ENCODE measurements at regions not wholly inside any gene's neighbourhood (a gene's known extent, or its start where the extent isn't known, plus 50 kb on each side); places are given as distances from the start of the nearest gene placed in this dataset.

DNA sequence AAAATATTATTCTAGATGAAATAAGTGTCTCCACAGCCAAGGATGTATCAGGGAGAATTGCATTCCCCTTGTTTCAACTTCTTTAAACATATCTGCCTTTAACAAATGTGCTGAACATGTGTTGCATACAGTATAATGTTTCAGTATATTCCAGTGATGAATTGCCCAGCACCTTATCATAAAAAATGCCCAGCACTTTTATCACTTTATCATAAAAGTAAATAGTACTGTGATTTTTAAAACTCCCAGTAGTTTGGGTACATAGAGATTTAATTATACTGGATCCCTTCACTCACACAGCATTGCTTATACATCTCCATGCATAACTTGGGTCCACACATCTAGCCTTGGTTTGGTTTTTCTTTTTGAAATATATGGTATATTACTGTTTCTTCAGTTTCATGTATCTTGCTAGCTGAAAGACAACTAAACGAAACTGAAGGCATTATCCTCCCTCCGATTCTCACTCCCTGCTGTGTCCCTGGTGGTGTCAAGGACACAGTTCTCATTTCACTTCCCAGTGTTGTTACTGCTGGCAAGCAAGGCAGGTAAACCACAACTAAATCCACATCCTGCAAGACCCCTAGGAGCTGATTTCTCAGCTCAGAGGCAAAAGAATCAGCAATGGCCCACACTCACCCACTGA lies 118.2 kb upstream of the SLC44A3 start:
- H3K9me3 ChIP-seq (replicated peaks; ENCODE audit: low read length) = no peaks in the 10 kb centered on the region
- no peak overlapping the region for H3K4me3 ChIP-seq (ENCODE audit: low read length)
- no peak overlapping the region for H3K4me2 ChIP-seq (ENCODE audit: low read length)
- no peaks in the 10 kb centered on the region for H3K36me3 ChIP-seq (ENCODE audit: insufficient read depth, low read length)
- no peak overlapping the region for H3K9ac ChIP-seq (ENCODE audit: low read depth, low read length)
- H3K4me1 ChIP-seq (ENCODE audit: control insufficient read depth, insufficient read depth, low read length) = peaks cover 32% of the 10 kb centered on the region
- no peaks in the 10 kb centered on the region for H3K27me3 ChIP-seq (ENCODE audit: control insufficient read depth, insufficient read depth, low read length)

DNA sequence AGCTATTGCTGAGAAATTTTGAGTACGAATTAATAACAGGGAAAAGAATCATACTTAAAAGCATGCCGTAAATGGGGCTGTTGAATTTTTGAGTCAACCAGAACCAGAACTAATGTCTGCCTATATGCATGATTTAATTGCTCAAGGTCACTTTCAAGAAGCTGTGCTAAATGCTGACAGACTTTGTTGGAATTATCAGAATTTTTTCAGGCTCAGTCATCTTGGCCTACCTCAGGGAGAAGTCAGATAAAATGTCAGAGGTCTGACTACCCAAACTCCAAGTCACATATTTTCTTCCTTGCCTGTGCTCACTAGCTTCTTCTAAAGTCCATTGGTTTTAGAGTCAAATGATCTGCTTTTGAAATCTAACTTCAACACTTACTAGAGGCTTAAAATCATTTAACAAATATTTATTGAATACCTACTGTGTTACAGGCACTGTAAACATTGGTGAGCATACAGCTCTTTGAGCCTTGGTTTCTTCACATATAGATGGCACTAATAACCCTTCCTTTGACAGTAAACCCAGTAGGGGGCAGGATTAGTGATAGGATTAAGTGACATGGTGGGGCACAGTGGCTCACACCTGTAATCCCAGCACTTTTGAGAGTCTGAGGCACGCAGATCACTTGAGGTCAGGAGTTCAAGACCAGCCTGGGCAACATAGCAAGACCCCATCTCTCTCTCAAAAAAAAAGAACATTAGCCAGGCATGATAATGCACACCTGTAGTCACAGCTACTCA lies 121.2 kb upstream of the SLC44A3 start:
- Histone ChIP-seq H3K36me3 (ENCODE audit: insufficient read depth, low read length) (no peaks in the 10 kb centered on the region), H3K4me1 (ENCODE audit: control insufficient read depth, insufficient read depth, low read length) (peaks cover 16% of the 10 kb centered on the region), H3K27me3 (ENCODE audit: control insufficient read depth, insufficient read depth, low read length) (no peaks in the 10 kb centered on the region), H3K4me3 (ENCODE audit: low read length) (no peak overlapping the region), H3K4me2 (ENCODE audit: low read length) (peak overlapping the region; percentile 17), H3K9me3 (replicated peaks; ENCODE audit: low read length) (no peaks in the 10 kb centered on the region), H3K9ac (ENCODE audit: low read depth, low read length) (peak overlapping the region; percentile 1)

DNA sequence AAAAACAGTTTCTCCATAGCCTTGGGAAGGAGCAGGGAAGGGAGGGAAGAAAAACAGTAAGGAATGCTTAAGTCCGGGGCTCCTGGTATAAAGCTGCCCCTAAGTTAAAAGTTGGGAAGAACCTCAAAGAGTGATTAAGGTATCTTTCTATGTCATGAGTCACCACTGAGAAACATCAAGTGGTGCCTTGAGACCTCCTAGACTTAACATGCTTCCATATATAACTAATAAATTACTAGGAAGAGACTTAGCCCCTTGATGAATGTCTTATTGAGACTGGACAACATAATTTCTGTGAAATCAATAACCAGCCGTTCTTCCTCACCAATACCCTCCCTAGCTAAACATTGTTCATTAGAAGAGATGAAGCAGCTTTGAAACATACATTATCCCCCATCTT lies 121.8 kb upstream of the SLC44A3 start:
- no peak overlapping the region for H3K4me3 ChIP-seq (ENCODE audit: low read length)
- no peaks in the 10 kb centered on the region for H3K27me3 ChIP-seq (ENCODE audit: control insufficient read depth, insufficient read depth, low read length)
- peak overlapping the region; percentile 17 for H3K4me2 ChIP-seq (ENCODE audit: low read length)
- H3K9me3 ChIP-seq (replicated peaks; ENCODE audit: low read length) = no peaks in the 10 kb centered on the region
- H3K9ac ChIP-seq (ENCODE audit: low read depth, low read length) = peak overlapping the region; percentile 1
- peaks cover 16% of the 10 kb centered on the region for H3K4me1 ChIP-seq (ENCODE audit: control insufficient read depth, insufficient read depth, low read length)
- no peaks in the 10 kb centered on the region for H3K36me3 ChIP-seq (ENCODE audit: insufficient read depth, low read length)

DNA sequence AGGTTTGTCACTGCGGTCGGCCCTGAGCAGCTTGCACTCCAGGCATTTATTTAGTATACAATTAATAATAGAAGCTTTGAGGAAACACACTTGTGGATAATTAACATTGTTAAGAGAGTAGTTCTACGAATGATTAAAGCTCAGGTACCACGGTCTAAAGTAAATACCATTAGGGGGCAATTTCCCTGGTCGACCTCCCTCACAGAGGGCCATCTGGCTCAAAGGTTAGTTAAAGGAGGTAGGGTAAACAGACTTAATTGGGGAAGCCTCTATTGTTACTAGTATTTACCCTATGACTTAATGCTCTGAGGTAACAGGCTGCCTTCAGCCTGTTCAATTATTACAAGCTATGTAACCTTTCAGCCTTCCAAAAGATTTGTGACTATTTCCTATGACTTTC lies 122.3 kb upstream of the SLC44A3 start:
- H3K4me2 ChIP-seq (ENCODE audit: low read length) = peak overlapping the region; percentile 17
- no peak overlapping the region for H3K9ac ChIP-seq (ENCODE audit: low read depth, low read length)
- peaks cover 16% of the 10 kb centered on the region for H3K4me1 ChIP-seq (ENCODE audit: control insufficient read depth, insufficient read depth, low read length)
- no peak overlapping the region for H3K4me3 ChIP-seq (ENCODE audit: low read length)
- H3K9me3 ChIP-seq (replicated peaks; ENCODE audit: low read length) = no peaks in the 10 kb centered on the region
- H3K27me3 ChIP-seq (ENCODE audit: control insufficient read depth, insufficient read depth, low read length) = no peaks in the 10 kb centered on the region
- no peaks in the 10 kb centered on the region for H3K36me3 ChIP-seq (ENCODE audit: insufficient read depth, low read length)

DNA sequence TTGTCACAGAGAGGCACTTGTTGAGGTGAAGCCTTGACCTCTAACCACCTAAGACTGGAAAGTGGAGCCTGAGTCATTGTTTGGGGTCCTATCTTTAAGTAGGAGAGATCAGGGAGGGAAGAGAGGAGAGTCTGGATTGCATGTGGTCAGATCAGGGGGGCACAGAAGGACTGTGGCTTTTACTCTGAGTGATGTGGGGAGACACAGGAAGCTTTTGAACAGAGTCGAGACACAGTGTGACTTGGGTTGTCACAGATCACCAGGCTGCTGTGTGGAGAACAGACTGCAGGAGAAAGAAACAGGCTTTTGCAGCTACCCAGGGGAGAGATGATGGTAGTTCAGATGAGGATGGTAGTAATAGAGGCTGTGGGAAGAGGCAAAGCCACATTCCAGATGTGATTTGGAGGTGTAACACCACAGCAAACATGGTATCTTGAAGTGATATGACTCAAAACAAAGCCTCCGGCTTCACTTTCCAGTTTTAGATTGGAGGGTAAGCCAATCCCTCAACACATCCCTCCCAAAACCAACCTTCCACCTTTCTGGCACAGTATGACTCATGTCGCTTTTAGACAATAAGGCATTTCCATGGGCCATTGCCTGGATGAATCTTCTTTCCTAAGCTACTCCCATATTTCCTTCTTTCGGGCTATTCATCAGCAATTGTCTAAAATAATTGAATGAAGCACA lies 125.8 kb upstream of the SLC44A3 start:
- Histone ChIP-seq H3K9me3 (replicated peaks; ENCODE audit: low read length) (no peaks in the 10 kb centered on the region), H3K4me3 (ENCODE audit: low read length) (no peak overlapping the region), H3K36me3 (ENCODE audit: insufficient read depth, low read length) (no peaks in the 10 kb centered on the region), H3K27me3 (ENCODE audit: control insufficient read depth, insufficient read depth, low read length) (no peaks in the 10 kb centered on the region), H3K4me1 (ENCODE audit: control insufficient read depth, insufficient read depth, low read length) (peaks cover 25% of the 10 kb centered on the region), H3K4me2 (ENCODE audit: low read length) (no peak overlapping the region), H3K9ac (ENCODE audit: low read depth, low read length) (no peak overlapping the region)

DNA sequence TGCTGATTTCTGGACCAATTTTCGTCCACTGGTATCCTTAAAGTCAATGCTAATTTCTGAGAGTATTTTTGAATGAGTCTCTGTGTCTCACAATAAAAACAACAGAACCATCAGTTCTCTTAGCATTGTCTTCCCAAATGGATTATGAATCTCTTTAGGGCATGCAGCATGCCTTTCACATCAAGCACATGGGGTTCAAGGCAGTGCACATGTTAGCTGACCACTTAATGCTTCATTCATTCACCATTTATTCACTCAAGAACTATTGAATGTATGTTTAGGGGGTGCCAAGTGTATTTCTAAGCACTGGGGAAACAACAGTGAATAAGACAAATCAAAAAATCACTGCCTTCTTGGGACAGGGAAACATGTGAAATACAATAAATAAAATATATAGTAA lies 126.7 kb upstream of the SLC44A3 start:
- no peaks in the 10 kb centered on the region for H3K36me3 ChIP-seq (ENCODE audit: insufficient read depth, low read length)
- H3K4me1 ChIP-seq (ENCODE audit: control insufficient read depth, insufficient read depth, low read length) = peaks cover 19% of the 10 kb centered on the region
- no peaks in the 10 kb centered on the region for H3K9me3 ChIP-seq (replicated peaks; ENCODE audit: low read length)
- no peak overlapping the region for H3K4me3 ChIP-seq (ENCODE audit: low read length)
- H3K9ac ChIP-seq (ENCODE audit: low read depth, low read length) = no peak overlapping the region
- H3K4me2 ChIP-seq (ENCODE audit: low read length) = no peak overlapping the region
- H3K27me3 ChIP-seq (ENCODE audit: control insufficient read depth, insufficient read depth, low read length) = no peaks in the 10 kb centered on the region

DNA sequence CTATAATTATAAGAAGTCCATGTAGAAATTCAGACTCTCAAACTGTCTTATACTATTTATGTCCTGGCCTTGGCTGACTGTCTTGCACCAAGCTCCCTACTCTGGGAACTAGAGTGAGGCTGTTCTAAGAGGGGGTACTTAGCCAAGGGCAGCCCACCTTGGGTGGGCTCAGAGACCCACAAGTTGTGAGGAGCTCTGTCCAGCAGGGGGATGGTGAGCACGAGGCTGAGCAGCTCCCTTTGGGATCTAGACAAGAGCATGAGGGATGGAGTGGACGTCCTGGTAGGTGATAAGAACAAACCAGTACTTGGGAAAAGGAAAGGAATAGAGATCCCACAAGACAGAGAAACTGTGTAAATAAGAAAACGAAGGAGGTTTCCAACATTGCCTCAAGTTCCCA lies 127.1 kb upstream of the SLC44A3 start:
- H3K4me1 ChIP-seq (ENCODE audit: control insufficient read depth, insufficient read depth, low read length) = peaks cover 15% of the 10 kb centered on the region
- H3K9me3 ChIP-seq (replicated peaks; ENCODE audit: low read length) = no peaks in the 10 kb centered on the region

DNA sequence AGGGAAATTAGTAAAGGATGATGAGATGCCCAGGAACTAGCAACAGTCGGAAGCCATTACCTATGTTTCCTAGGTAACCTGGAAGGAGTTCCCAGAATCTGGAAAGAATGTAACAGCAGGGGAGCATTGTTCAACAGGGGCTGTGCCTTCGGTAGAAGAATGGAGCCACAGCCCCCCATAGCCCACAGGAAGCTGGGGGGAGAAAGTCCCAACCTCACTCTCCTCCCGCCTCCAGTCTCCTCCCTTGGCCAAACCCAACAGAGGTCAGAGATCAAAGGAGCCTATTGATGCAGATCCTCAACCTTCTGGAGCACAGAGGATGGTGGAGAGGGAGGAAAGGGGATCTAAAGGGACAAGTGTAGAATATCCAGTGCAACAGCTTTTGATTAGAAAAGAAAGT lies 131.5 kb upstream of the SLC44A3 start:
- Histone ChIP-seq H3K36me3 (ENCODE audit: insufficient read depth, low read length) (no peaks in the 10 kb centered on the region), H3K4me1 (ENCODE audit: control insufficient read depth, insufficient read depth, low read length) (peaks cover 12% of the 10 kb centered on the region), H3K9me3 (replicated peaks; ENCODE audit: low read length) (no peaks in the 10 kb centered on the region), H3K4me3 (ENCODE audit: low read length) (no peak overlapping the region), H3K27me3 (ENCODE audit: control insufficient read depth, insufficient read depth, low read length) (peaks cover 2% of the 10 kb centered on the region), H3K4me2 (ENCODE audit: low read length) (no peak overlapping the region), H3K9ac (ENCODE audit: low read depth, low read length) (no peak overlapping the region)

More for the DNA sequence above, 127.1 kb upstream of the SLC44A3 start:
- Histone ChIP-seq H3K27me3 (ENCODE audit: control insufficient read depth, insufficient read depth, low read length) (no peaks in the 10 kb centered on the region), H3K4me3 (ENCODE audit: low read length) (no peak overlapping the region), H3K4me2 (ENCODE audit: low read length) (no peak overlapping the region), H3K36me3 (ENCODE audit: insufficient read depth, low read length) (no peaks in the 10 kb centered on the region), H3K9ac (ENCODE audit: low read depth, low read length) (no peak overlapping the region)

DNA sequence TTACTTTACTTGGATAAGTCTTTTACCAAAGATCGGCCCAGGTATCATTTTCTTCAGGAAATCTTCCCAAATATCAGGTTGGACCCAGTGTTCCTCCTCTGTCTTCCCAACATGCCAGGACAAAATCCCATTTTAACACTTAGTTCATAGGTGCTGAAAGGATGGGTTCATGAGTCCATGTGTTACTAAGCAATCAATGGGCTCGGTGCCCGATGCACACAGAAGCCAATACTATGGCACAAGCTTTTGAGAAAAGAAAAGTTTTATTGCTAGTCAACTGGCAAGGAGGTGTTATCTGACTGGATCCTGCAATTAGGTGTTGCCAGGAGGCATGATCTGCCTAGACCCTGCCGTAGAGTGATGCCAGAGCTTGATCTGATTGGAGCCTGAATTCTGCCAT lies 133.3 kb upstream of the SLC44A3 start:
- H3K36me3 ChIP-seq (ENCODE audit: insufficient read depth, low read length) = no peaks in the 10 kb centered on the region
- no peak overlapping the region for H3K4me3 ChIP-seq (ENCODE audit: low read length)
- H3K9ac ChIP-seq (ENCODE audit: low read depth, low read length) = no peak overlapping the region
- no peaks in the 10 kb centered on the region for H3K9me3 ChIP-seq (replicated peaks; ENCODE audit: low read length)
- no peak overlapping the region for H3K4me2 ChIP-seq (ENCODE audit: low read length)
- H3K27me3 ChIP-seq (ENCODE audit: control insufficient read depth, insufficient read depth, low read length) = peaks cover 2% of the 10 kb centered on the region
- H3K4me1 ChIP-seq (ENCODE audit: control insufficient read depth, insufficient read depth, low read length) = peaks cover 12% of the 10 kb centered on the region

DNA sequence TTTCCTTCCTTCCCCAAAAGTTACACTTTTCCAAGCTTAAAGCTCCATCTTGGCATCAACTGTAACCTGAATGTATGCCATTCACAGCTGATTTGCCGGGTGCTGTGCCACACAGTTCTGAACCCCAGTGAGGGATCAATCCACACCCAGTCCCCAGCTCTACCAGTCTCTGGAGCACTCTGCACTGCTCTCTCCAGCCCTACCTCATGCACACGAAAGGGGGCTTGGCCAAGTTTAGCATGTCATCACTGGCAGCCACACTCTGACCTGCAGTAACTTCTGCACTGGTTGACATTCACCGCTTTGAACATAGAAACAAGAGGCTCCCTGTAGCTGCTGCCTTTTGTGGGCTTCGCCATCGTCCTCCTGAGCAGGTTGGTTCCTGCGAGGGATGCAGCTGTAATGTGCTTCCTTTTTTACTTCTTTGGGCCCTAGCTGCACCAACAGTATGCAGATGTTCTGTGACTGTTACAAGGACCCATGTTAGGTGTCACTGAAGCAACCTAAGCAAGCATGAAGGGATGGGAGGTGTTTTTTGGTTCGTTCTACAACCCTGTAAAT lies 135.4 kb upstream of the SLC44A3 start:
- Histone ChIP-seq H3K4me3 (ENCODE audit: low read length) (no peak overlapping the region), H3K36me3 (ENCODE audit: insufficient read depth, low read length) (no peaks in the 10 kb centered on the region), H3K27me3 (ENCODE audit: control insufficient read depth, insufficient read depth, low read length) (peaks cover 2% of the 10 kb centered on the region), H3K4me1 (ENCODE audit: control insufficient read depth, insufficient read depth, low read length) (peaks cover 4% of the 10 kb centered on the region), H3K9me3 (replicated peaks; ENCODE audit: low read length) (no peaks in the 10 kb centered on the region), H3K9ac (ENCODE audit: low read depth, low read length) (no peak overlapping the region), H3K4me2 (ENCODE audit: low read length) (no peak overlapping the region)

DNA sequence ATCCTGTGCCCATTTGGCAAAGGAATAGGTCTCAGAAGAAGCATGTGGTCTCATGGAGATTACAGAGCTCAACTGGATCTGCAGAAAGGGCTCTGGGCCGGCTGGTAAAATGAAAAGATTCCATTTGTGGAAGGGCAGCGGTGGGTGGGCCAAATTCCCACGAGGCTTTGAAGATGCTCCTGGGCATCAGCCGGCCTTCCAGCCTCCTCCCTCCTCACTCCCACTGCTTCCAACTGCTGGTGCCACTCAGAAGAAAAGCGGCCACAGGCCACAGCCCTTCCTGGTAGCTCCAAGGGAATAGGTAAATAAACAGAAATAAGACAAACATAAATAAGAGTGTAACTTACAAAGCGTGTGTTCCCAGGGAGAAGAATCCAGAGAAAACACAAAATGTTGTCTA lies 136.3 kb upstream of the SLC44A3 start:
- Histone ChIP-seq H3K9ac (ENCODE audit: low read depth, low read length) (no peak overlapping the region), H3K36me3 (ENCODE audit: insufficient read depth, low read length) (no peaks in the 10 kb centered on the region), H3K4me3 (ENCODE audit: low read length) (no peak overlapping the region), H3K4me1 (ENCODE audit: control insufficient read depth, insufficient read depth, low read length) (peaks cover under 1% of the 10 kb centered on the region), H3K27me3 (ENCODE audit: control insufficient read depth, insufficient read depth, low read length) (peaks cover 2% of the 10 kb centered on the region), H3K9me3 (replicated peaks; ENCODE audit: low read length) (no peaks in the 10 kb centered on the region), H3K4me2 (ENCODE audit: low read length) (no peak overlapping the region)
